ENCODE measurements at regions not wholly inside any gene's neighbourhood (a gene's known extent, or its start where the extent isn't known, plus 50 kb on each side); places are given as distances from the start of the nearest gene placed in this dataset.

- no peak for TF ChIP-seq CTCF (IDR thresholded peaks at IDR 0.05)
- TF ChIP-seq POLR2A (IDR thresholded peaks at IDR 0.05) = no peak
These were observed 168.6 kb upstream of the MVB12B start for GRCh38 chr9:126157826-126158587.
